Right hindlimb (tissue), 1 donor: ENCODE measurements at regions not wholly inside any gene's neighbourhood (a gene's known extent, or its start where the extent isn't known, plus 50 kb on each side); places are given as distances from the start of the nearest gene placed in this dataset.
"Not testable (repeated sequence)": the region's sequence is repeated elsewhere in the genome, so short reads cannot be mapped to it uniquely, and the experiment has no call there.

Experiments used
- DNase-seq: peaks from one replicate; pipeline ENCODE4 v3.0.0-alpha.2; 2018

GRCh38 chrX:115408771-115409400 lies 119.4 kb downstream of the LUZP4 start:
- no peak for DNase-seq

- no peak for DNase-seq
These were observed 120.0 kb downstream of the LUZP4 start for GRCh38 chrX:115409551-115409950.

GRCh38 chrX:115410731-115411428 lies 121.4 kb downstream of the LUZP4 start:
- no peak for DNase-seq

DNA sequence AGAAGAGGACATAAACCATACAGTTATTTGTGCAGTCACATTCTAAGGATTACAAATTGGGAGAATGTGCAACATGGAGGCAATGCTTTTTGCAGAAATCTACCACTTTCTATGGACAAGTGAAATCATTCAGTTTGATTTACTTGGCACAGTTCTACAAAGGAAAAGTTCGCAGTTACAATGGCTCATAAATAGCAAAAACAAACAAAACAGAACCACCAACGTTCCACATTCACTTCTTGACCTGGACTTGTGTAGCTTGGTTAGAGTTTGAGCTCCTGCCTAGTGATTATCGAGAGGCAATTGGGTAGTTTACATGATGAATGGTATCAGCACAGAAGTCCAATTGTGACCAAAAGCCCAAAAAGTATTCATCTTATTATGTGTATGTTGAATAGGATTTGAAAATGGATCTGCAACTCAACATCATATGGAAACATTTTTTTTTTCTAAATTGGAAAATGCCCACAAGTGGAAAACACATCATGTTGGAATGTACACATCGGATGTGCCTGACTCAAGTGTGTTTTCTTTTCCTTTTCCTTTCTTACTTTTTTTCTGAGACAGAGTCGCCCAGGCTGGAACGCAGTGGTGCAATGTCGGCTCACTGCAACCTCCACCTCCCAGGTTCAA lies 123.8 kb downstream of the LUZP4 start:
- no peak for DNase-seq

- DNase-seq = no peak
These were observed 129.6 kb downstream of the LUZP4 start for GRCh38 chrX:115419069-115419468.

- DNase-seq = no peak
These were observed 133.6 kb downstream of the LUZP4 start for GRCh38 chrX:115423086-115423485.

DNA sequence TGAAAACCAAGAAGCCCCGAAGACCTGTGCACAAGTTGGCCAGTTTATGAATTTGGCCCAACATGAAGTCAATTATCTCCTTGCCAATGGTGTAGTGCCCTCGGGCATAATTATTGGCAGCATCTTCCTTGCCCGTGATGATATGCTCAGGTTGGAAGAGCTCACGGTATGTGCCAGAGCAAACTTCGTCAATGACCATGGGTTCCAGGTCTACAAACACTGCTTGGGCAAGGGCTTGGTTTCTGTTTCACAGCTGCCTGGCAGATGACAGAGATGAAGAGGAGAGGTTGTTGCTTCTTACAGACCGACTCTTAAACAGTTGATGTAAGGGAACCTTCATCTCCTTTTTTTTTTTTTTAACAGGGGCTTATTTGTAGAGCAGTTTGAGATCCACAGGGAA lies 135.6 kb upstream of the PLS3 start:
- no peak for DNase-seq

DNA sequence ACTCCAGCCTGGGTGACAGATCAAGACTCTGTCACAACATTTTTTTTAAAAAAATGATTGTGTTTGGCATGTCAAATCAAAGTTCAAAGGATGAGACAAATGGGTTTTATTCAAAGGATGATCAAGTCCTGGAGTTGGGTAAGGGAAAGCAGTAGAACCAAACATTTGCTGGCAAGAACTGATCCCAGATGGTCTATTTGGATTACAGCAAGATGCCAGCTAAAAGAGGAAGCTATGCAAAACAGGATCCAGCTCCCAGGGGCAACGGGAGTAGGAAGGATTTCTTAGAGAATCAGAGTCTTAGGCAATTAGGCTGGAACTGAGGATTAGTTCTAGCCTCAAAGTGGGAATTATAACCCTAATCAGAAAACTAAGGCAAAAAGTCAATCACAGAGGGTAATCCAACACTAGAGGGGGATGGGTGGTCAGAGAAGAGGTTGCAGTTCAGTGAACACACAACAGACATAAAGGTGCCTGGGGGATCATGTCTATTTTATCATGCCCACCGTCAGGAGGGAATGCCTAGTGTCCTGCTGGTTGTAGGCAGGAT lies 133.0 kb upstream of the PLS3 start:
- DNase-seq = no peak

DNA sequence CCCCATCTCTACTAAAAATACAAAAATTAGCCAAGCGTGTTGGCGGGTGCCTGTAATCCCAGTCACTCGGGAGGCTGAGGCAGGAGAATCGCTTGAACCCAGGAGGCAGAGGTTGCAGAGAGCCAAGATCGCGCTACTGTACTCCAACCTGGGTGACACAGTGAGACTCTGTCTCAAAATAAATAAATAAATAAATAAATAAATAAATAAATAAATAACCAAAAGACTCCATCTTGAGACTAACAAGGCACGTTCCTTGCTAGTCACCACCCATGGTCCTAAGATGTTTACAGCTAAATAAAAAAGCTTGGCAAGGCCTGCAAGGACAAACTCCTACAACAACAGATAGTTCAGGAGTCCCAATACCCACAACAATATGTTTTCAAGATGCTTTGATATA lies 126.1 kb upstream of the PLS3 start:
- not testable (repeated sequence) for DNase-seq

GRCh38 chrX:115437841-115438595 lies 123.0 kb upstream of the PLS3 start:
- DNase-seq = no peak

DNA sequence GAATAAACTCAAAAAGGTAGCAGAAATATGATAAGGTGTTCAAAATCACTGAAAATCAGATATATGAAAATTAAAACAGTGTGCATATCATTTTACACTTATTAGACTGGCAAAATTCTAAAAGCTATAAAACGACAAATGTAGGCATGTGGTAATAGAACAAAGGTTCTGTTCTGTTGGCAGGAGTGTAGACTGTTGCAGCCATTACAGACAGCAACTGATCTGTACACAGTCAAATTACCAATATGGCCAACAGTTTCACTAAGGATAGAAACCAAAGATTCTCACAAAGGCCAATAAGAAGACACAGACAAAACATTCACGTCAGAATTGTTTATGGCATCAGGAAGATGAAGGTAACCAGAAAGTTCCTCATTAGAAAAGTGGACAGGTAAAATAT lies 112.8 kb upstream of the PLS3 start:
- DNase-seq = no peak

DNA sequence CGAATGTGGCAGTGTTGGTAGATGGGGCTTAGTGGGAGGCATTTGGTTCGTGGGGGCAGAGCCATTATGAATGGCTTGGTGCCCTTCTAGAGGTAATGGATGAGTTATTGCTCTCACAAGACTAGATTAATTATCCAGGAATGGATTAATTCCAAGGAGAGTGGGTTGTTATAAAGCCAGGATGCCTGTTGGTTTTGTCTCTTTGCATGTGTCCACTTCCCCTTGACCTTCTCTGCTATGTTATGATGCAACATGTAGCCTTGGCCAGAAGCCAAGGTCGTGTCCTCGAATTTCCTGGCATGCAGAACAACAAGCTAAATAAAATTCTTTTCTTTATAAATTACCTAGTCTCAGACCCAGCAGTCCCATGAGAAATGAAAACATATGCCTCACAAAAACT lies 111.2 kb upstream of the PLS3 start:
- no peak for DNase-seq

DNA sequence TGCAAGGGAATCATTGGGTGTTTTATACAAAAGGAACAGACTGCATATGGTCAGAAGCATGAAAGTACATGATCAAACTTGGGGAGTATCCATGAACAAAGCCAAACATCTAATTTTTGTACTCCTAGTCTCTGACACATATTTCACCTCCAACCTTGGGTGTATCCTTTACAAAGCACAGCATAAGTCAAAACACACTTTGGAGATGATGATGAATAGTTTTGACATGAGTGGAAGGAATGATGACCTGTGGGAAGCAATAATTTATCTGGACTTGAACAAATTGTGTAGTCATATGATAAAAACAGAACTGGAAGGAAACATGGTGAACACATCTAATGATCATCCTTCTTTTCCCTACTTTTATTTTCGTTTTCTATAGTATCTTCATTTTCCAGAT lies 108.7 kb upstream of the PLS3 start:
- DNase-seq = no peak

GRCh38 chrX:115459883-115460880 lies 100.8 kb upstream of the PLS3 start:
- no peak for DNase-seq

- DNase-seq = no peak
These were observed 98.6 kb upstream of the PLS3 start for GRCh38 chrX:115462406-115462805.

DNA sequence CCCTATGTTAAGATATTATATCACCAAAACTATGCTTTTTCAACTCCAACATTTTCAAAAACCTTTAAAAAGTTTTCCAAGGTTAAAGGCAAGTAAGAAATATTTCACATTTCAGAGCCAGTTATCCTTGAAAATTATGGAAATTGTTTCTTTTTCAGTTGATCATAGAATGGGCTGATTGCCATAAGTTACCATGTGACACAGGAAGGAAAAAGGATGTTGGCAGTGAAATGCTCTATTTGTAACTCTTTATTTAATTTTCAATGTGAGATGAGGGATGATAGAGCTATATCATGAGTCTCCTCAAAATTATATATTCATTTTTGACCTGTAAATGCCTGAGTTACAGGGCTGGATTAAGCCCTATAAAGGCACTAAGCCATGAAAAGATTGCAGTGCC lies 93.0 kb upstream of the PLS3 start:
- no peak for DNase-seq

- no peak for DNase-seq
These were observed 88.8 kb upstream of the PLS3 start for GRCh38 chrX:115472131-115472530.

DNA sequence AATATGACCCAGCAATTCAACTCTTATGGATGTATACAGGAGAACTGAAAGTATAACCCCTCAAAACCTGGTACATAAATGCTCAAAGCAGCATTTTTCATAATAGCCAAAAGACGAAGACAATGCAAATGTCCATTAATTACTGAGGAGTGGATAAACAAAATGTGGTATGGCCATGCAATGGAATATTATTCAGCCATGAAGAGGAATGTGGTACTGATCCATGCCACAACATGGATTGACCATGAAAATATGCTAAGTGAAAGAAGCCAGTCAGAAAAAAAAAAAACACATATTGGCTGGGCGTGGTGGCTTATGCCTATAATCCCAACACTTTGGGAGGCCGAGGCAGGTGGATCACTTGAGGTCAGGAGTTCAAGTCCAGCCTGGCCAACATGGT lies 74.5 kb upstream of the PLS3 start:
- DNase-seq = no peak

GRCh38 chrX:115487608-115488007 lies 73.4 kb upstream of the PLS3 start:
- DNase-seq = no peak

DNA sequence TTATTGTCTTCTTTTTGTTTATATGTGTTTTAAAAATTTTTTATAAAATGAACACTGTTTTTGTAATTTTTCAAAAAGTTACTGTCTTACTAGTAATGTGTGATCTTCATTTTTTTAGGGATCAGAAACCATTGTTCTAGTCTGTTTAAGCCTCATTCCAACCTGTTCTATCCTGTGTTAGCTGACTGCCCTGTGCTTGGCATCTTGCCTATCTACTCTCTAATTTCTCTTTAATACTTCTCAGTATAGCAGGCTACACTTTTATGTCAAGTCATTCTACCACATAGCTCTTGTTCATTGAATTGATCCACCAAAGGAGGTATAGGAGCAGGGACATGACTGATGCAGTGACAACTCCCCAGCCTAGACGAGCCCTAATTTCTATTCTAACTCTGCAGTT lies 70.2 kb upstream of the PLS3 start:
- DNase-seq = no peak

DNA sequence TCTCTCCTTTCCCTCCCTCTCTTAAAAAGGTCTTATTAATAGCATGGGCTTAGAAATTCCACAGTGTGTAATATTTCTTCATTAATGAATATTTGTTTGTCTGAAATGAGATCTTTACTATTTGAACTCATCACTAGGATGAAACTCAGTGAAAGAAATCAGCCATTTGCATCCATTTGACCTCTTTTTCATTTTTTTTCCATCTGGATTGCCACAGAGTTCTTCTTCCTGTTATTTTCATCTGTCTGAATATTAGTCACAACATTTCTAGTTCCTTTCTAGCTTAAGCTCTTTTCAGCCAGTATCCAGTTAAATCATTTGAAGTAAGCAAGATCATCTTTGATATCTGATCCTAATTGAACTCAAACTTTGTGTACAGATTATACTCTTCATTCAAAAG lies 69.2 kb upstream of the PLS3 start:
- DNase-seq = no peak

GRCh38 chrX:115493015-115493414 lies 68.0 kb upstream of the PLS3 start:
- DNase-seq = no peak
